ENCODE measurements at regions not wholly inside any gene's neighbourhood (a gene's known extent, or its start where the extent isn't known, plus 50 kb on each side); places are given as distances from the start of the nearest gene placed in this dataset.
"Not testable (repeated sequence)": the region's sequence is repeated elsewhere in the genome, so short reads cannot be mapped to it uniquely, and the experiment has no call there.

- H3K9me3 ChIP-seq (ENCODE audit: control insufficient read depth in 2 of 3, insufficient read depth in 1 of 3, low read length in 3 of 3), result no peaks in the 10 kb centered on the region
- DNase-seq (peak in 1 of 5 donors; percentile 54), FAIRE-seq (no peak)
- H3K4me3 ChIP-seq (ENCODE audit: low read length in 3 of 3), result no peak overlapping the region
- H3K9ac ChIP-seq (ENCODE audit: low read length in 3 of 3), result no peak overlapping the region
- no peak overlapping the region for H3K27ac ChIP-seq (ENCODE audit: low read depth in 2 of 2, low read length in 2 of 2)
- H3K27me3 ChIP-seq (ENCODE audit: control insufficient read depth, insufficient read depth, low read length), result no peaks in the 10 kb centered on the region
- TF ChIP-seq, protein P1, sequence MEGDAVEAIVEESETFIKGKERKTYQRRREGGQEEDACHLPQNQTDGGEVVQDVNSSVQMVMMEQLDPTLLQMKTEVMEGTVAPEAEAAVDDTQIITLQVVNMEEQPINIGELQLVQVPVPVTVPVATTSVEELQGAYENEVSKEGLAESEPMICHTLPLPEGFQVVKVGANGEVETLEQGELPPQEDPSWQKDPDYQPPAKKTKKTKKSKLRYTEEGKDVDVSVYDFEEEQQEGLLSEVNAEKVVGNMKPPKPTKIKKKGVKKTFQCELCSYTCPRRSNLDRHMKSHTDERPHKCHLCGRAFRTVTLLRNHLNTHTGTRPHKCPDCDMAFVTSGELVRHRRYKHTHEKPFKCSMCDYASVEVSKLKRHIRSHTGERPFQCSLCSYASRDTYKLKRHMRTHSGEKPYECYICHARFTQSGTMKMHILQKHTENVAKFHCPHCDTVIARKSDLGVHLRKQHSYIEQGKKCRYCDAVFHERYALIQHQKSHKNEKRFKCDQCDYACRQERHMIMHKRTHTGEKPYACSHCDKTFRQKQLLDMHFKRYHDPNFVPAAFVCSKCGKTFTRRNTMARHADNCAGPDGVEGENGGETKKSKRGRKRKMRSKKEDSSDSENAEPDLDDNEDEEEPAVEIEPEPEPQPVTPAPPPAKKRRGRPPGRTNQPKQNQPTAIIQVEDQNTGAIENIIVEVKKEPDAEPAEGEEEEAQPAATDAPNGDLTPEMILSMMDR (IDR thresholded peaks at IDR 0.05; ENCODE audit: borderline replicate concordance, extremely low read depth, insufficient read depth), result no peak
- H3K36me3 ChIP-seq (ENCODE audit: control insufficient read depth in 2 of 3, insufficient read depth in 3 of 3, low read length in 3 of 3), result no peaks in the 10 kb centered on the region
- peaks cover 0 to 2% (median 0%) of the 10 kb centered on the region in 3 donors for H3K4me1 ChIP-seq (ENCODE audit: control insufficient read depth in 2 of 3, insufficient read depth in 2 of 3, low read depth in 1 of 3, low read length in 3 of 3)
- intact Hi-C loops (cut with DNase I), result no loop called here
Observed at GRCh38 chr6:167238694-167239467, 52.2 kb upstream of the UNC93A start.

DNA sequence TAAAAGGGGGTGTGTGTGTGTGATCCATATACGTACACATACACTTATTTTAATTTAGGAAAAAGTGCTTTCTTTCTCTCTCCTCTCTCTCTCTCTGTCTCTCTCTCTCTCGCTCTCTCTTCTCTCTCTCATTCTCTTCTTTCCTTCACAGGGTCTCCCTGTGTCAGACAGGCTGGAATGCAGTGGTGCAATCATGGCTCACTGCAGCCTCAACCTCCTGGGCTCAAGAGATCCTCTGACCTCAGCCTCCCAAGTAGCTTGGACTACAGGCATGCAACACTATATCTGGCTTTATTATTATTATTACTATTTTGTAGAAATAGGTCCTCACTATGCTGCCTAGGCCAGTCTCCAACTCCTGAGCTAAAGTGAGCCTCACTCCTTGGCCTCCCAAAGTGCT lies 51.6 kb upstream of the UNC93A start:
- H3K9ac ChIP-seq (ENCODE audit: low read length in 3 of 3); FAIRE-seq; DNase-seq; H3K9me3 ChIP-seq (ENCODE audit: control insufficient read depth in 2 of 3, insufficient read depth in 1 of 3, low read length in 3 of 3); H3K4me3 ChIP-seq (ENCODE audit: low read length in 3 of 3); H3K36me3 ChIP-seq (ENCODE audit: control insufficient read depth in 2 of 3, insufficient read depth in 3 of 3, low read length in 3 of 3); H3K27ac ChIP-seq (ENCODE audit: low read depth in 2 of 2, low read length in 2 of 2); intact Hi-C loops (cut with DNase I); H3K4me1 ChIP-seq (ENCODE audit: control insufficient read depth in 2 of 3, insufficient read depth in 2 of 3, low read depth in 1 of 3, low read length in 3 of 3); H3K27me3 ChIP-seq (ENCODE audit: control insufficient read depth, insufficient read depth, low read length): not testable (repeated sequence)

GRCh38 chr6:167240034-167240541 lies 51.0 kb upstream of the UNC93A start:
- intact Hi-C loops (cut with DNase I), result no loop called here
- Histone ChIP-seq H3K4me3 (ENCODE audit: low read length in 3 of 3) (no peak overlapping the region), H3K9ac (ENCODE audit: low read length in 3 of 3) (no peak overlapping the region), H3K36me3 (ENCODE audit: control insufficient read depth in 2 of 3, insufficient read depth in 3 of 3, low read length in 3 of 3) (no peaks in the 10 kb centered on the region), H3K27ac (ENCODE audit: low read depth in 2 of 2, low read length in 2 of 2) (no peak overlapping the region), H3K9me3 (ENCODE audit: control insufficient read depth in 2 of 3, insufficient read depth in 1 of 3, low read length in 3 of 3) (no peaks in the 10 kb centered on the region), H3K4me1 (ENCODE audit: control insufficient read depth in 2 of 3, insufficient read depth in 2 of 3, low read depth in 1 of 3, low read length in 3 of 3) (peaks cover 0 to 2% (median 0%) of the 10 kb centered on the region in 3 donors), H3K27me3 (ENCODE audit: control insufficient read depth, insufficient read depth, low read length) (no peaks in the 10 kb centered on the region)
- TF ChIP-seq, protein P1 (IDR thresholded peaks at IDR 0.05; ENCODE audit: borderline replicate concordance, extremely low read depth, insufficient read depth), result no peak
- DNase-seq (no peak), FAIRE-seq (no peak)

All from kidney (tissue), 13 donors.